GM12872 (cell line): ENCODE measurements at regions not wholly inside any gene's neighbourhood (a gene's known extent, or its start where the extent isn't known, plus 50 kb on each side); places are given as distances from the start of the nearest gene placed in this dataset.
A peak's percentile ranks its signal among the peaks of the same experiment; 100 is the strongest.

Experiments used
- TF ChIP-seq, protein P1 (sequence below): IDR thresholded peaks from 3 replicates; pipeline ENCODE4 v1.5.1; 2011; ENCODE audit warnings: low read depth, mild to moderate bottlenecking, low read length, moderate library complexity; ENCODE audit not compliant: insufficient read depth

DNA sequence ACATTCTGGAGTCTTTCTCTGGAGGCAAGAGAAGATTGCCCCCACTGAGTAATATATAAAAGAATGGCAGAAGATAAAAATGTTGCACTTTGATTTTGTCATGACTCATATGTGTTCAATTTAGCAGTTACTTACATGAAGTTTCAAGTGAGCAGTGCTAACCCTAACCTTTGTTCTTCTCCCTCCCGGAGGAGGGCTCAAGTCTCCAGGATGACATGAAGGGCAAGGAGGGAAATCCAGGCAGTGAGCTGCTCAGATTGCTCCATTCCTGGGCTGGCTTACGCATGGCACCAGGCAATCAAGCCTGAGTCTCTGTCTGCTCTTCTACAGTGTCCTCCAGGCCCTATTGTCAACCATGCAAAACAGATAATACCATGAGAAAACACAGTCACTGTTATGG, 322.3 kb downstream of the DUSP6 start:
- TF ChIP-seq, protein P1, sequence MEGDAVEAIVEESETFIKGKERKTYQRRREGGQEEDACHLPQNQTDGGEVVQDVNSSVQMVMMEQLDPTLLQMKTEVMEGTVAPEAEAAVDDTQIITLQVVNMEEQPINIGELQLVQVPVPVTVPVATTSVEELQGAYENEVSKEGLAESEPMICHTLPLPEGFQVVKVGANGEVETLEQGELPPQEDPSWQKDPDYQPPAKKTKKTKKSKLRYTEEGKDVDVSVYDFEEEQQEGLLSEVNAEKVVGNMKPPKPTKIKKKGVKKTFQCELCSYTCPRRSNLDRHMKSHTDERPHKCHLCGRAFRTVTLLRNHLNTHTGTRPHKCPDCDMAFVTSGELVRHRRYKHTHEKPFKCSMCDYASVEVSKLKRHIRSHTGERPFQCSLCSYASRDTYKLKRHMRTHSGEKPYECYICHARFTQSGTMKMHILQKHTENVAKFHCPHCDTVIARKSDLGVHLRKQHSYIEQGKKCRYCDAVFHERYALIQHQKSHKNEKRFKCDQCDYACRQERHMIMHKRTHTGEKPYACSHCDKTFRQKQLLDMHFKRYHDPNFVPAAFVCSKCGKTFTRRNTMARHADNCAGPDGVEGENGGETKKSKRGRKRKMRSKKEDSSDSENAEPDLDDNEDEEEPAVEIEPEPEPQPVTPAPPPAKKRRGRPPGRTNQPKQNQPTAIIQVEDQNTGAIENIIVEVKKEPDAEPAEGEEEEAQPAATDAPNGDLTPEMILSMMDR = no peak

DNA sequence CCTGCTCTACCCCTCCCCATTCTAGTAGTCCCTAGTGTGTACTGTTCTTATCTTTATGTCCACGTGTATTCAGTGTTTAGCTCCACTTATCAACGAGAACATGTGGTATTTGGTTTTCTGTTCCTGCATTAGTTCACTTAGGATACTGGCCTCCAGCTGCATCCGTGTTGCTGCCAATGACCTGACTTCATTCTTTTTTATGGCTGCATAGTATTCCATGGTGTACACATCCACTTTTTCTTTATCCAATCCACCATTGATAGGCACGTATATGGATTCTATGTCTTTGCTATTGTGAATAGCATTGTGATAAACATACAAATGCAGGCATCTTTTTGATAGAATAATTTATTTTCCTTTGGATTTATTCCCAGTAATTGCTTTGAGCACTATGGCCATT, 327.7 kb downstream of the DUSP6 start:
- TF ChIP-seq, protein P1 = no peak

DNA sequence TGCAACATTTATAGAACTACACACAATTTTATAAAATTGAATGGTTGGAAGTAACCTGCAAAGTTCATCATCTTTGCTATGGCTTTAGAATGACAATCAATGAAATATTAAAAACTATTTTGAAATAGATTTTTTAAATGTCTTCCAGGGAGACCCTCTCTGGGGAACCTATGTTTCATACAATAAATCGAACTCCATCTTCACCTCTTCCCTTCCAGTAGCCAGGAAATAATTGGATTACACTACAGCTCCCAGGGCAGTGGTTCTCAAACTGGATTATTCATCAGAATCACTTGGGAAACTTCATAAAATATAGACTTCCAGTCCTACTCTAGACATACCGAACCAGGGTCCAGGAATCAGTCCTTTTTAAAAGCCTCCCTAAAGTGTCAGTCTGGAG, 328.4 kb downstream of the DUSP6 start:
- TF ChIP-seq, protein P1 = no peak

DNA sequence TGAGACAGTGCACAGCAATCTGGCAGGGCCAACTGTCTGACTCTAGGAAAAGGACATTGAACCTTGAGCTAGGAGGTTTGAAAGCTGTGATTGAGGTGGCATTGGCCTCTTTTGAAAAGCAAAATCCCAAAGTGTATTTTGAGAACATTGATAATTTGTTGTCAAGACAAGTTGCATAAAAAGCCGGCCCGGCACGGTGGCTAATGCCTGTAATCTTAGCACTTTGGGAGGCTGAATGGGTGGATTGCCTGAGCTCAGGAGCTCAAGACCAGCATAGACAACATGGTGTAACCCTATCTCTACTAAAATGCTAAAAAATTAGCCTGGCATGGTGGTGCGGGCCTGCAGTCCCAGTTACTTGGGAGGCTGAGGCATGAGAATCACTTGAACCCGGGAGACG, 331.6 kb downstream of the DUSP6 start:
- TF ChIP-seq, protein P1 = no peak

DNA sequence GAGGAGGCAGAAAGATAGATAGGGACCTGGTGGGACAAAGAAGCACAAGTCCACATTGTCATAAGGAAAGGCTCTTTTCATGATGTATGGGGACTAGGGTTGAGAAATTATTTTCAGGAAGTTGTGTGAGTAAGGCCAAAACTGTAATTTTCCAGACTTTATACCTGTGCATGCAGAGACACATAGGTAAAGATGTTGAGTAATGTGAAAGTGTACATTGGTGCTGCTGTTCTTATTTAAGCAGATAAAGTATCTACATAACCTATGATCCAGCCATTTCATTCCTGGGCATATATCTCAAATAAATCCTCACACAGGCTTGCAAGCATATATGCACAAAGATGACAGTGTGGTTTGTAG, 332.2 kb downstream of the DUSP6 start:
- TF ChIP-seq, protein P1 = no peak

DNA sequence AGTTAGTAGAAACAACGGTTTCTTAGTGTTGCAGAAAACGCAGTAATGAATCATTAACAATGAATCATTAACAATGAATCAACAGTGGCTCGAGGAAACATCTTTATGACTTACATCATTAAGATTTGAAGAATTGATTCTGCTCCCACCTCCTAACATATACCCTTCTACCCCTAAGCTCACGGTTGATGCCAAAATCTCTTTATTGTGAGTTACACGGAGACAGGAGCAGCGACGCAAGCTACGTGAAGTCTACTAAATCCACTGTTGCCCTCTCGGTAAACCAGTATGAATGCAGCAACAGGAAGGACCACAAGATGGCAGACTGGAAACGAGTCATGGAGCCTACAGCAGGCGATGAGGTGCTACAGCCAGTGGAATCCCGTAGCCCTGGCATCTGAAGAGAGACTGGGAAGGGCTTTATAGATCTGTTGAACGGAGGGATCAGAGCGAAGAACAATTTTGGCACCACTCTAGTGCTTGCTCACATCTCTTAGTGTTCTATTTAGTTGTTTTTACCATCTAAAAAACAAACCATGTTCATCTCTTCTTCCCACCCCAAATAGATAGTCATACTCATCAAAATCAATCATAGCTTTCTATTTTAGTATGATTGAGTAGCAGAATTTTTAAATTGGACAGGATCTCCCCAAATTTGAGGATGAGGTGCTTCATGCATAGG, 332.7 kb downstream of the DUSP6 start:
- TF ChIP-seq, protein P1 = peak; percentile 90

DNA sequence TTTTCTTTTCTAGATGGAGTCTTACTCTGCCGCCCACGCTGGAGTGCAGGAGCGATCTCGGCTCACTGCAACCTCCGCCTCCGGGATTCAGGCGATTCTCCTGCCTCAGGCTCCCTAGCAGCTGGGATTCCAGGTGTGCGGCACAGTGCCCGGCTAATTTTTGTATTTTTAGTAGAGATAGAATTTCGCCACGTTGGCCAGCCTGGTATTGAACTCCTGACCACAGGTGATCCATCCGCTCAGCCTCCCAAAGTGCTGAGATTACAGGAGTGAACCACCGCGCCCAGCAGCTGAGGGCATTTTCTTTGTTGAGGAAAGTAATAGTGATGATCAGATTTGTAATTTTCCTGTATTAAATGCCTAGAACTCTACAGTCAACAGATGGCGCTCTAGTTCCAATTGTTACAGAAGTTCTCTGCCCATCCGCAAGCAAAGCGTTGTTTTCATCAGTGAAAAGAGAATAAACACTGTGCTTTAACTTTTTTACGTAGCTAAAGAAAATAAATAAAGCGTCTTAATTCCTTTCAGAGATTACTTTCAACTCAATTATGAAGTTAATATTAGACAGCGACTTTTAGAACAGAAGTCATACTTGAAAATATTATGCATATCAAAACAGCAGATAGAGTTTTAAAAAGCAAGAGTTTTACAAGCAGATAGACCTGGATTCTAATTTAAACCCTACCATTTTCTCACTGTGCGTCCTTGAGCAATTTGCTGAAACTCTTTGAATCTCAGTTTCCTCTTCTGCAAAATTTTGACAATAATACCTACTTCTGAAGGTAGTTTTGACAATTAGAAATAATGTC, 335.1 kb downstream of the DUSP6 start:
- TF ChIP-seq, protein P1 = peak; percentile 70
